WTC11 (cell line): ENCODE measurements at regions not wholly inside any gene's neighbourhood (a gene's known extent, or its start where the extent isn't known, plus 50 kb on each side); places are given as distances from the start of the nearest gene placed in this dataset.

Experiments used
- ATAC-seq: fragments of 200-7000 bp; cut with Tn5 transposase; 2 replicates; pipeline ENCODE4 v1.10.0; 2021; ENCODE audit warnings: mild to moderate bottlenecking, moderate library complexity
- CTCF ChIA-PET: fragments of 300-600 bp; sonication (Branson Sonifier 250); formaldehyde crosslinking; loops from one replicate; lab custom pipeline; 2021; ENCODE audit warnings: antibody characterized with exemption; lab: Charles Lee
- POLR2A ChIA-PET: fragments of 350-600 bp; sonication (Branson Sonifier 250); formaldehyde crosslinking; loops from one replicate; lab custom pipeline; 2021; ENCODE audit warnings: antibody characterized with exemption; lab: Charles Lee
- DNase-seq: peaks from one replicate; pipeline ENCODE4 v3.0.0; 2021; ENCODE audit warnings: low spot score
- H3K27ac Mint-ChIP-seq: 2 replicates; pipeline ENCODE4 v1.8.0; 2021; ENCODE audit warnings: mixed read lengths
- H3K27me3 Mint-ChIP-seq: 2 replicates; pipeline ENCODE4 v1.8.0; 2021; ENCODE audit warnings: low read depth, mild to moderate bottlenecking, moderate library complexity, mixed read lengths
- H3K36me3 Mint-ChIP-seq: 2 replicates; pipeline ENCODE4 v1.8.0; 2021; ENCODE audit warnings: mixed read lengths
- H3K4me1 Mint-ChIP-seq: 2 replicates; pipeline ENCODE4 v1.8.0; 2022; ENCODE audit warnings: mixed read lengths
- H3K4me3 Mint-ChIP-seq: 2 replicates; pipeline ENCODE4 v1.8.0; 2021; ENCODE audit warnings: mild to moderate bottlenecking, moderate library complexity, mixed read lengths
- H3K9me3 Mint-ChIP-seq: 2 replicates; pipeline ENCODE4 v1.8.0; 2021; ENCODE audit warnings: mixed read lengths
- AR ChIP-seq: fragments of 250-450 bp; sonication (Bioruptor Pico); IDR thresholded peaks from 2 replicates; pipeline ENCODE4 v1.9.0; 2021; ENCODE audit warnings: mild to moderate bottlenecking
- ATF2 ChIP-seq: sonication (generic); formaldehyde crosslinking; IDR thresholded peaks from 2 replicates; pipeline ENCODE4 v1.8.1; 2022; ENCODE audit warnings: low read depth, missing genetic modification reagents, borderline replicate concordance
- CREM ChIP-seq: sonication (generic); formaldehyde crosslinking; IDR thresholded peaks from 2 replicates; pipeline ENCODE4 v1.8.1; 2022; ENCODE audit warnings: mild to moderate bottlenecking, missing genetic modification reagents, moderate library complexity
- E2F5 ChIP-seq: sonication (generic); formaldehyde crosslinking; IDR thresholded peaks from 2 replicates; pipeline ENCODE4 v1.8.1; 2022; ENCODE audit warnings: mild to moderate bottlenecking, moderate library complexity, missing genetic modification reagents
- ELF4 ChIP-seq: sonication (generic); formaldehyde crosslinking; IDR thresholded peaks from 2 replicates; pipeline ENCODE4 v1.8.1; 2022; ENCODE audit warnings: low read depth, mild to moderate bottlenecking, moderate library complexity, missing genetic modification reagents
- GABPB1 ChIP-seq: sonication (generic); formaldehyde crosslinking; IDR thresholded peaks from 2 replicates; pipeline ENCODE4 v1.8.1; 2023; ENCODE audit warnings: mild to moderate bottlenecking, missing genetic modification reagents
- MAX ChIP-seq: sonication (generic); formaldehyde crosslinking; IDR thresholded peaks from 2 replicates; pipeline ENCODE4 v1.8.0; 2022; ENCODE audit warnings: mild to moderate bottlenecking, missing genetic modification reagents
- NR2C2 ChIP-seq: sonication (generic); formaldehyde crosslinking; IDR thresholded peaks from 2 replicates; pipeline ENCODE4 v1.8.0; 2022; ENCODE audit warnings: mild to moderate bottlenecking, missing genetic modification reagents
- OVOL2 ChIP-seq: fragments of 250-450 bp; sonication (Bioruptor Pico); IDR thresholded peaks from 2 replicates; pipeline ENCODE4 v1.9.0; 2021; ENCODE audit warnings: mild to moderate bottlenecking, borderline replicate concordance
- PRDM15 ChIP-seq: sonication (generic); formaldehyde crosslinking; IDR thresholded peaks from 2 replicates; pipeline ENCODE4 v1.8.0; 2022; ENCODE audit warnings: missing genetic modification reagents
- PRRX2 ChIP-seq: fragments of 250-450 bp; sonication (Bioruptor Pico); IDR thresholded peaks from 2 replicates; pipeline ENCODE4 v1.8.0; 2021; ENCODE audit warnings: mild to moderate bottlenecking
- RELA ChIP-seq: sonication (generic); formaldehyde crosslinking; IDR thresholded peaks from 2 replicates; pipeline ENCODE4 v1.8.1; 2022; ENCODE audit warnings: missing genetic modification reagents, mild to moderate bottlenecking, borderline replicate concordance
- TEAD1 ChIP-seq: sonication (generic); formaldehyde crosslinking; IDR thresholded peaks from 2 replicates; pipeline ENCODE4 v1.8.0; 2022; ENCODE audit warnings: mild to moderate bottlenecking, missing genetic modification reagents
- TP53 ChIP-seq: sonication (generic); formaldehyde crosslinking; IDR thresholded peaks from 2 replicates; pipeline ENCODE4 v1.8.1; 2023; ENCODE audit warnings: mild to moderate bottlenecking, missing genetic modification reagents
- USF2 ChIP-seq: sonication (generic); formaldehyde crosslinking; IDR thresholded peaks from 2 replicates; pipeline ENCODE4 v1.8.1; 2023; ENCODE audit warnings: mild to moderate bottlenecking, missing genetic modification reagents, moderate library complexity
- ZBTB21 ChIP-seq: sonication (generic); formaldehyde crosslinking; IDR thresholded peaks from 2 replicates; pipeline ENCODE4 v1.8.1; 2023; ENCODE audit warnings: mild to moderate bottlenecking, missing genetic modification reagents, borderline replicate concordance
- ZNF416 ChIP-seq: fragments of 250-450 bp; sonication (Bioruptor Pico); IDR thresholded peaks from 2 replicates; pipeline ENCODE4 v1.9.0; 2021; ENCODE audit warnings: mild to moderate bottlenecking, inconsistent platforms

DNA sequence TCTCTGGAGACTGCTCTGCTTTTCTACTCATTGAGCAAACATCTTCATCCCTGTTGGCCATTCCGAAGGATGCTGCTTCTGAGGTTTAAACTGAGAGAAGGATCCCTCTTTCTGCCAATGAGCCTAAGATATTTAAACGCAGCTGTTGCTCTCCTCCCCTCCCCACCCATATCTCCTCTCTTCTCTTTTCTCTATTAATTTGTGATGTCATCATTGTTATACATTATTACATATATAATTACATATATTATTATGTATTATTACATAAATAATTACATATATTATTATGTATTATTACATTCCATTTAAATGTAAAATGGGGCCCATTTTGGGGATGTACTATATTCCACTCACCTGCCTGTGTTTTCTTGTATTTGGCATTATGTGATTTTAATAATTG, 82.7 kb upstream of the JUN start:
- ATAC-seq: no peak

DNA sequence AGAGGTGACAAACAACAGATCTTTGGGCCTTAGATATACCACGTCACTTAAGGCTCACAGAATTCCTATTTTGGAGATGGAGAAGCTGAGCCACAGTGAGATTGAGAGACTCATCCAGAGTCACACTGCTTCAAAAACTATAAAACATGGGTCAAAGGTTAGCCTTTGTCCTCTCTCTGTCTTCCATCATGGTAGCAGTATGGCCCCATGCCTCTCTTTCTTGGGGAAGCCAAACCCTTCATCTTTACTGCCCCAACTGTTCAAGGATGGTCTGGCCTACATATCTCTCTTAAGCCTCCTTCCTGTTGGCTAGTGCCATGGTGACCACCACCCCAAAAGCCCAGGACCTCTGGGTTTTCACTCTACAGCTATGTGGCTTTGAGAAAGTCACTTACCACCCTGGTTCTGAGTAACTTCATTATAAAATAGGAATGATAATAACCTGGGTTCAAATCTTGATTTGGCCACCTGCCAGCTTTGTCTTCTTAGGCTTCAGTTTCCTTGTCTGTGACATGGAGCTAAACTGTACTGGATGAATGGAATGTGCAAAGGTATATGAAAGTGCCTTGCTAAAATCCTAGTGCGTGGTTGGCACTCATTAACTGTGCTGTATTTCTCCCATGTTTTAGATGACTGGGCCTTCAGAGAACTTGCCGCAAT, 85.9 kb upstream of the JUN start:
- no peak overlapping the region for H3K4me3 Mint-ChIP-seq
- TF ChIP-seq PRRX2 (CRISPR knock-in tag) (no peak), MAX (CRISPR knock-in tag) (no peak), ATF2 (CRISPR knock-in tag) (no peak), OVOL2 (CRISPR knock-in tag) (no peak), USF2 (no peak)
- TF ChIP-seq, all 79 proteins: peak for 0
- POLR2A ChIA-PET: no interaction called here
- ATAC-seq (no peak), DNase-seq (no peak)
- Mint-ChIP-seq H3K36me3 (no peaks in the 10 kb centered on the region), H3K27me3 (no peaks in the 10 kb centered on the region; the same call in 1 of the 2 replicates), H3K9me3 (no peaks in the 10 kb centered on the region), H3K4me1 (peaks cover 1% of the 10 kb centered on the region), H3K27ac (no peak overlapping the region)
- CTCF ChIA-PET: no interaction called here

More for the DNA sequence above, 82.7 kb upstream of the JUN start:
- no peak for DNase-seq
- no peak overlapping the region for H3K4me3 Mint-ChIP-seq
- H3K4me1 Mint-ChIP-seq: peaks cover 13% of the 10 kb centered on the region
- no peaks in the 10 kb centered on the region for H3K27me3 Mint-ChIP-seq
- H3K36me3 Mint-ChIP-seq: no peaks in the 10 kb centered on the region
- POLR2A ChIA-PET: no interaction called here
- no peak overlapping the region for H3K27ac Mint-ChIP-seq
- TF ChIP-seq TEAD1 (CRISPR knock-in tag) (no peak), ELF4 (no peak), TP53 (CRISPR knock-in tag) (no peak), CREM (no peak), AR (no peak), PRDM15 (CRISPR knock-in tag) (no peak), NR2C2 (no peak), ZNF416 (CRISPR knock-in tag) (no peak), RELA (CRISPR knock-in tag) (no peak), E2F5 (no peak), ZBTB21 (no peak), GABPB1 (no peak)
- TF ChIP-seq, all 79 proteins: peak for 0
- H3K9me3 Mint-ChIP-seq: no peaks in the 10 kb centered on the region
- CTCF ChIA-PET: no interaction called here
